Spleen (tissue), 7 donors: ENCODE measurements at regions not wholly inside any gene's neighbourhood (a gene's known extent, or its start where the extent isn't known, plus 50 kb on each side); places are given as distances from the start of the nearest gene placed in this dataset.

Experiments used
- POLR2A ChIP-seq, 3 donors: fragments of 450-650 bp; IDR thresholded peaks; one replicate each; pipeline ENCODE4 v1.5.1; 2017; ENCODE audit warnings: antibody characterized with exemption in 3 of 3, mild to moderate bottlenecking in 1 of 3
- TF ChIP-seq, protein P1 (sequence below), 11 experiments: fragments of 200-600 bp in 7 of 11; fragments of 450-650 bp in 4 of 11; sonication (generic) in 4 of 11; IDR thresholded peaks in 8 of 11; conservative IDR thresholded peaks in 3 of 11; 1 replicate in 7 of 11; 2 replicates in 4 of 11; pipeline versions ENCODE4 v1.4.0 to v1.8.0; 2016 to 2021; ENCODE audit warnings: antibody characterized with exemption in 11 of 11, inconsistent platforms in 4 of 11, mild to moderate bottlenecking in 1 of 11
- donor health status: DM: no; HTN: no; CAD: no; lungs with moderate emphysema.
- donor health status: DM: no; HTN: no; CAD: no.
- donor health status: DM: no; HTN: no; CAD: no.

DNA sequence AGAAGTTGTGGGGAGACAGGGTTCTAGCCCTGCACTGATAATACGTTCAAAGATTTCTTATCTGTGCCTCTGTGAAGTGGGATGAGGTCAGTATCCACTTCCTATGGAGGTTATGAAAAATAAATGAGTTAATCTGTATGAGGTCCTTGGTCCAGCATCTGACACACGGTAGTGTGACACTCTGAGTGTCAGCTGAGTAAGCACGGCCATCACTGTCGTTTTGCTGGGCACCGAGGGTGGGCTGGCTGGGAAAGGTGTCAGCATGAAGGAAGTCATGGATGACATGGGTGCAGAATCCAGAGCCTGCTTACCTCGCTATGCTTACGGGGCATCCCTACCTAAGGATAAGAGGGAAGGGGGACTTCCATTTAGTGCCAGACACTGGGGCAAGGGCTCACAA, 150.3 kb downstream of the INHBB start:
- no peak for TF ChIP-seq POLR2A (IDR thresholded peaks at IDR 0.05)
- TF ChIP-seq, protein P1, sequence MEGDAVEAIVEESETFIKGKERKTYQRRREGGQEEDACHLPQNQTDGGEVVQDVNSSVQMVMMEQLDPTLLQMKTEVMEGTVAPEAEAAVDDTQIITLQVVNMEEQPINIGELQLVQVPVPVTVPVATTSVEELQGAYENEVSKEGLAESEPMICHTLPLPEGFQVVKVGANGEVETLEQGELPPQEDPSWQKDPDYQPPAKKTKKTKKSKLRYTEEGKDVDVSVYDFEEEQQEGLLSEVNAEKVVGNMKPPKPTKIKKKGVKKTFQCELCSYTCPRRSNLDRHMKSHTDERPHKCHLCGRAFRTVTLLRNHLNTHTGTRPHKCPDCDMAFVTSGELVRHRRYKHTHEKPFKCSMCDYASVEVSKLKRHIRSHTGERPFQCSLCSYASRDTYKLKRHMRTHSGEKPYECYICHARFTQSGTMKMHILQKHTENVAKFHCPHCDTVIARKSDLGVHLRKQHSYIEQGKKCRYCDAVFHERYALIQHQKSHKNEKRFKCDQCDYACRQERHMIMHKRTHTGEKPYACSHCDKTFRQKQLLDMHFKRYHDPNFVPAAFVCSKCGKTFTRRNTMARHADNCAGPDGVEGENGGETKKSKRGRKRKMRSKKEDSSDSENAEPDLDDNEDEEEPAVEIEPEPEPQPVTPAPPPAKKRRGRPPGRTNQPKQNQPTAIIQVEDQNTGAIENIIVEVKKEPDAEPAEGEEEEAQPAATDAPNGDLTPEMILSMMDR (IDR thresholded peaks at IDR 0.05 in 8 of 11, conservative IDR thresholded peaks at IDR 0.05 in 3 of 11), result no peak
